Loucy (cell line): ENCODE measurements at regions not wholly inside any gene's neighbourhood (a gene's known extent, or its start where the extent isn't known, plus 50 kb on each side); places are given as distances from the start of the nearest gene placed in this dataset.

Source experiments
- H2AFZ ChIP-seq: fragments of 200-600 bp; sonication (generic); 2 replicates; pipeline ENCODE4 v1.6.0; 2016; ENCODE audit warnings: antibody characterized with exemption, mild to moderate bottlenecking, low read length, moderate library complexity
- H3F3A ChIP-seq: fragments of 200-600 bp; 2 replicates; pipeline ENCODE4 v1.6.0; 2016; ENCODE audit warnings: antibody characterized with exemption, low read depth, mild to moderate bottlenecking
- H3K27me3 ChIP-seq: fragments of 200-600 bp; sonication (generic); 2 replicates; pipeline ENCODE4 v1.6.1; 2014; ENCODE audit warnings: low read length, mild to moderate bottlenecking; ENCODE audit not compliant: insufficient read depth, poor library complexity, severe bottlenecking
- H3K36me3 ChIP-seq: fragments of 200-600 bp; sonication (generic); 2 replicates; pipeline ENCODE4 v1.6.1; 2016; ENCODE audit warnings: low read length; ENCODE audit not compliant: insufficient read depth
- H3K4me1 ChIP-seq: fragments of 200-600 bp; sonication (generic); 2 replicates; pipeline ENCODE4 v1.5.1; 2014; ENCODE audit warnings: low read length, mild to moderate bottlenecking; ENCODE audit not compliant: insufficient read depth, poor library complexity, severe bottlenecking
- H3K4me2 ChIP-seq: fragments of 200-600 bp; sonication (generic); 2 replicates; pipeline ENCODE4 v1.6.0; 2014; ENCODE audit warnings: antibody characterized with exemption, low read length, low read depth, mild to moderate bottlenecking; ENCODE audit not compliant: poor library complexity, severe bottlenecking
- H3K4me3 ChIP-seq: fragments of 200-600 bp; sonication (generic); 2 replicates; pipeline ENCODE4 v1.5.1; 2014; ENCODE audit warnings: low read length, mild to moderate bottlenecking, mixed read lengths; ENCODE audit not compliant: poor library complexity, severe bottlenecking
- H3K79me2 ChIP-seq: fragments of 200-600 bp; sonication (generic); 2 replicates; pipeline ENCODE4 v1.6.1; 2014; ENCODE audit warnings: low read length; ENCODE audit not compliant: insufficient read depth
- H3K9ac ChIP-seq: fragments of 200-600 bp; sonication (generic); 2 replicates; pipeline ENCODE4 v1.6.0; 2014; ENCODE audit warnings: mild to moderate bottlenecking, low read depth, low read length, moderate library complexity; ENCODE audit not compliant: poor library complexity, severe bottlenecking
- H3K9me2 ChIP-seq: fragments of 200-600 bp; sonication (generic); replicated peaks from 2 replicates; pipeline ENCODE4 v1.6.1; 2016; ENCODE audit warnings: low read depth, low read length, mixed read lengths
- H3K9me3 ChIP-seq: fragments of 200-600 bp; sonication (generic); 2 replicates; pipeline ENCODE4 v1.6.1; 2014; ENCODE audit warnings: mild to moderate bottlenecking, antibody characterized with exemption, low read length, low read depth; ENCODE audit not compliant: insufficient read depth
- H4K20me1 ChIP-seq: fragments of 200-600 bp; sonication (generic); 2 replicates; pipeline ENCODE4 v1.6.0; 2014; ENCODE audit warnings: antibody characterized with exemption, low read length, mild to moderate bottlenecking; ENCODE audit not compliant: insufficient read depth, poor library complexity, severe bottlenecking
- EZH2phosphoT487 ChIP-seq: fragments of 200-600 bp; IDR thresholded peaks from 2 replicates; pipeline ENCODE4 v1.6.1; 2018; ENCODE audit warnings: antibody characterized with exemption, mild to moderate bottlenecking, moderate library complexity, borderline replicate concordance
- TF ChIP-seq, protein P1 (sequence below): fragments of 200-600 bp; sonication (generic); conservative IDR thresholded peaks from 2 replicates; pipeline ENCODE4 v1.5.1; 2014; ENCODE audit warnings: mild to moderate bottlenecking, antibody characterized with exemption, low read length

DNA sequence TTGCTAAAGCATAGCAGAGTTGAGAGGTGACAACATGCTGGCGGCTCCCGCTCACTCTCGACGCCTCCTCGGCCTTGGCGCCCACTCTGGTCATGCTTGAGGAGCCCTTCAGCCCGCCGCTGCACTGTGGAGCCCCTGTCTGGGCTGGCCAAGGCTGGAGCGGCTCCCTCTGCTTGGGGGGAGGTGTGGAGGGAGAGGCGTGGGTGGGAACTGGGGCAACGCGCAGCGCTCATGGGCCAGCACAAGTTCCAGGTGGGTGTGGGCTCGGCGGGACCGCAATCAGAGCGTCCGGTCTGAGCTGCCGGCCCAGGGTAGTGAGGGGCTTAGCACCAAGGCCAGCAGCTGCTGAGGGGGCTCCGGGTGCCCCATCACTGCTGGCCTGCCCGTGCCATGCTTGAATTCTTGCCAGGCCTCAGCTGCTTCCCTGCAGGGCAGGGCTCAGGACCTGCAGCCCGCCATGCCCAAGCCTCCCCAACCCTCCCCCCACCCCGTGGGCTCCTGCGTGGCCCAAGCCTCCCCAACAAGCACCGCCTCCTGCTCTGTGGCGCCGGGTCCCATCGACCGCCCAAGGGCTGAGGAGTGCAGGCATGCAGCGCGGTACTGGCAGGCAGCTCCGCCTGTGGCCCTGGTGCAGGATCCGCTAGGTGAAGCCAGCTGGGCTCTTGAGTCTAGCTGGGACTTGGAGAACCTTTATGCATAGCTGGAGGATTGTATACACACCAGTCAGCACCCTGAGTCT, 2052.8 kb upstream of the CELF4 start:
- H3K4me1 ChIP-seq = no peaks in the 10 kb centered on the region
- no peaks in the 10 kb centered on the region for H3K27me3 ChIP-seq
- no peaks in the 10 kb centered on the region for H4K20me1 ChIP-seq
- no peaks in the 10 kb centered on the region for H3K79me2 ChIP-seq
- H3F3A ChIP-seq = no peaks in the 10 kb centered on the region
- TF ChIP-seq, protein P1, sequence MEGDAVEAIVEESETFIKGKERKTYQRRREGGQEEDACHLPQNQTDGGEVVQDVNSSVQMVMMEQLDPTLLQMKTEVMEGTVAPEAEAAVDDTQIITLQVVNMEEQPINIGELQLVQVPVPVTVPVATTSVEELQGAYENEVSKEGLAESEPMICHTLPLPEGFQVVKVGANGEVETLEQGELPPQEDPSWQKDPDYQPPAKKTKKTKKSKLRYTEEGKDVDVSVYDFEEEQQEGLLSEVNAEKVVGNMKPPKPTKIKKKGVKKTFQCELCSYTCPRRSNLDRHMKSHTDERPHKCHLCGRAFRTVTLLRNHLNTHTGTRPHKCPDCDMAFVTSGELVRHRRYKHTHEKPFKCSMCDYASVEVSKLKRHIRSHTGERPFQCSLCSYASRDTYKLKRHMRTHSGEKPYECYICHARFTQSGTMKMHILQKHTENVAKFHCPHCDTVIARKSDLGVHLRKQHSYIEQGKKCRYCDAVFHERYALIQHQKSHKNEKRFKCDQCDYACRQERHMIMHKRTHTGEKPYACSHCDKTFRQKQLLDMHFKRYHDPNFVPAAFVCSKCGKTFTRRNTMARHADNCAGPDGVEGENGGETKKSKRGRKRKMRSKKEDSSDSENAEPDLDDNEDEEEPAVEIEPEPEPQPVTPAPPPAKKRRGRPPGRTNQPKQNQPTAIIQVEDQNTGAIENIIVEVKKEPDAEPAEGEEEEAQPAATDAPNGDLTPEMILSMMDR = no peak
- no peak for TF ChIP-seq EZH2phosphoT487
- H2AFZ ChIP-seq = no peak overlapping the region
- no peak overlapping the region for H3K9ac ChIP-seq
- H3K4me3 ChIP-seq = no peak overlapping the region
- H3K4me2 ChIP-seq = no peak overlapping the region
- no peaks in the 10 kb centered on the region for H3K9me3 ChIP-seq
- no peaks in the 10 kb centered on the region for H3K36me3 ChIP-seq
- H3K9me2 ChIP-seq = no peaks in the 10 kb centered on the region

DNA sequence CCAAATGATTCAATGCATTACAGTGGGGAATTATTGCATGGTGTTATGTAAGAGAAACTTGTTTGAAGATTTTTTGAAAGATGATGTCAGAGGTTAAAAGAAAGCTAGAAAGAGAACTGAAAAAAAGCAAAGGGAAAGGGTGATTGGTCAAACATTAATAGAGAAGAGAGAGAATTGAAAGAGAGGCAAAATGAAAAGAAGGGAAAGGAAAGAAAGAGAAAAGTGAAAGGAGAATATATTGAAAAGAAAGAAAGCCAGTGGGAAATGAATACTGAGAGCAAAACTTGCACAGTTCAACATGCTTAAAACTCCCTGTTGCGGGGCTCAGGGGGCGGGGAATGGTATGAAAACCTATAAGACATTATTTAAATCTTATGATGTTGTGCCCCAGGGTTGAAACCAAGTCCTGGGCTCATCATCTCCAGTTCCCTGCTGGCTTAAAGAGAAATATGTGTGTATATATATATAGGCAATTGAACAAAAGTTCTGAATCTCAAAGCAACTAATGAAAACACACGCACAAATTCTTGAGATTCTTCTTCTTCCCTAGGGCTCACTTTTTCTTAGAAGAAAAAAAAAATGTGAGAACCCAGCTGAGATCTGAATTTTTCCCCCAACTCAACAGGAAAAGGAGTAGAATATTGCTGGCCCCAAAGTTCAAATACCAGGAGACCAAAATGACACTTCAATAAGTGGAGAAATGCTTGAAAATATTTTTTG, 2045.9 kb upstream of the CELF4 start:
- no peak overlapping the region for H3K4me3 ChIP-seq
- TF ChIP-seq, protein P1 = no peak
- TF ChIP-seq EZH2phosphoT487 = no peak

DNA sequence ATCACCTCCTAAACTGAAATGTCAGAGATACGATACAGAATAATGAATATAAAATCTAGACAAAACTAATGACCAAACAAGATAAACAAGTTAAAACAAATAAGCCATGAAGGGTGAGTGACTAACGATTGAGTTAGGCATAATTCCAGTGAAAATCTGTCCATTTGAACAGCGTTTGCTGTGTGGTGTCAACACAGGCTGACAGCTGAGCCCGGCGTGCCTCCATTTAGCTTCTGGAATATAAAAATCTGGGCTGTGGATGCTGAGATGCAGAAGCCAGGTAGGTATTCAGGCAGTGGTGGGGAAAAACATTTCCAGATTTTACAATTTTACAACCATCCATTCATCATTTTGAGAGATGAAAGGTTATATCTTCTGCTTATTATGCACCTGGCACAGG, 2041.4 kb upstream of the CELF4 start:
- H3K36me3 ChIP-seq = no peaks in the 10 kb centered on the region
- no peaks in the 10 kb centered on the region for H3K27me3 ChIP-seq
- H3K4me3 ChIP-seq = no peak overlapping the region
- H3K9me3 ChIP-seq = no peaks in the 10 kb centered on the region
- H3F3A ChIP-seq = no peaks in the 10 kb centered on the region
- no peak overlapping the region for H3K9ac ChIP-seq
- H3K4me2 ChIP-seq = no peak overlapping the region
- no peaks in the 10 kb centered on the region for H4K20me1 ChIP-seq
- no peaks in the 10 kb centered on the region for H3K9me2 ChIP-seq
- TF ChIP-seq EZH2phosphoT487 = no peak
- TF ChIP-seq, protein P1 = no peak
- H2AFZ ChIP-seq = no peak overlapping the region
- no peaks in the 10 kb centered on the region for H3K79me2 ChIP-seq
- H3K4me1 ChIP-seq = no peaks in the 10 kb centered on the region

More for the DNA sequence above, 2045.9 kb upstream of the CELF4 start:
- Histone ChIP-seq H3K4me1 (no peaks in the 10 kb centered on the region), H3K27me3 (no peaks in the 10 kb centered on the region), H3K9me2 (no peaks in the 10 kb centered on the region), H3K79me2 (no peaks in the 10 kb centered on the region), H3K4me2 (no peak overlapping the region), H3F3A (no peaks in the 10 kb centered on the region), H4K20me1 (no peaks in the 10 kb centered on the region), H3K9me3 (no peaks in the 10 kb centered on the region), H2AFZ (no peak overlapping the region), H3K9ac (no peak overlapping the region), H3K36me3 (no peaks in the 10 kb centered on the region)
